ENCODE measurements at regions not wholly inside any gene's neighbourhood (a gene's known extent, or its start where the extent isn't known, plus 50 kb on each side); places are given as distances from the start of the nearest gene placed in this dataset.

GRCh38 chr5:6822556-6823343 lies 109.5 kb downstream of the TENT4A start:
- Histone ChIP-seq H3K4me1 (ENCODE audit: control insufficient read depth, low read depth, low read length) (peaks cover 3% of the 10 kb centered on the region), H3K9ac (ENCODE audit: low read length) (no peak overlapping the region), H3K4me3 (ENCODE audit: low read length) (no peak overlapping the region), H3K27me3 (ENCODE audit: control insufficient read depth, insufficient read depth, low read length) (no peaks in the 10 kb centered on the region), H3K27ac (ENCODE audit: low read length) (no peak overlapping the region), H3K9me3 (ENCODE audit: control insufficient read depth, low read depth, low read length) (no peaks in the 10 kb centered on the region), H3K36me3 (ENCODE audit: control insufficient read depth, low read depth, low read length) (no peaks in the 10 kb centered on the region)

- Histone ChIP-seq H3K9me3 (ENCODE audit: control insufficient read depth, low read depth, low read length) (no peaks in the 10 kb centered on the region), H3K4me1 (ENCODE audit: control insufficient read depth, low read depth, low read length) (peaks cover 3% of the 10 kb centered on the region), H3K27ac (ENCODE audit: low read length) (no peak overlapping the region), H3K4me3 (ENCODE audit: low read length) (no peak overlapping the region), H3K27me3 (ENCODE audit: control insufficient read depth, insufficient read depth, low read length) (no peaks in the 10 kb centered on the region), H3K36me3 (ENCODE audit: control insufficient read depth, low read depth, low read length) (no peaks in the 10 kb centered on the region), H3K9ac (ENCODE audit: low read length) (no peak overlapping the region)
Observed at GRCh38 chr5:6823996-6824395, 110.8 kb downstream of the TENT4A start.

GRCh38 chr5:6825678-6826244 lies 112.5 kb downstream of the TENT4A start:
- no peak overlapping the region for H3K27ac ChIP-seq (ENCODE audit: low read length)
- H3K9me3 ChIP-seq (ENCODE audit: control insufficient read depth, low read depth, low read length): no peaks in the 10 kb centered on the region
- H3K4me1 ChIP-seq (ENCODE audit: control insufficient read depth, low read depth, low read length): peaks cover 3% of the 10 kb centered on the region
- H3K9ac ChIP-seq (ENCODE audit: low read length): no peak overlapping the region
- H3K4me3 ChIP-seq (ENCODE audit: low read length): no peak overlapping the region
- H3K36me3 ChIP-seq (ENCODE audit: control insufficient read depth, low read depth, low read length): no peaks in the 10 kb centered on the region
- no peaks in the 10 kb centered on the region for H3K27me3 ChIP-seq (ENCODE audit: control insufficient read depth, insufficient read depth, low read length)

GRCh38 chr5:6826756-6827155 lies 113.5 kb downstream of the TENT4A start:
- Histone ChIP-seq H3K9ac (ENCODE audit: low read length) (no peak overlapping the region), H3K36me3 (ENCODE audit: control insufficient read depth, low read depth, low read length) (no peaks in the 10 kb centered on the region), H3K4me1 (ENCODE audit: control insufficient read depth, low read depth, low read length) (peaks cover 3% of the 10 kb centered on the region), H3K4me3 (ENCODE audit: low read length) (no peak overlapping the region), H3K27me3 (ENCODE audit: control insufficient read depth, insufficient read depth, low read length) (no peaks in the 10 kb centered on the region), H3K27ac (ENCODE audit: low read length) (no peak overlapping the region), H3K9me3 (ENCODE audit: control insufficient read depth, low read depth, low read length) (no peaks in the 10 kb centered on the region)

- H3K4me1 ChIP-seq (ENCODE audit: control insufficient read depth, low read depth, low read length): peaks cover 3% of the 10 kb centered on the region
- no peaks in the 10 kb centered on the region for H3K9me3 ChIP-seq (ENCODE audit: control insufficient read depth, low read depth, low read length)
- H3K9ac ChIP-seq (ENCODE audit: low read length): no peak overlapping the region
- H3K27me3 ChIP-seq (ENCODE audit: control insufficient read depth, insufficient read depth, low read length): no peaks in the 10 kb centered on the region
- H3K36me3 ChIP-seq (ENCODE audit: control insufficient read depth, low read depth, low read length): no peaks in the 10 kb centered on the region
- H3K27ac ChIP-seq (ENCODE audit: low read length): no peak overlapping the region
- no peak overlapping the region for H3K4me3 ChIP-seq (ENCODE audit: low read length)
Observed at GRCh38 chr5:6827526-6828219, 114.4 kb downstream of the TENT4A start.

GRCh38 chr5:6829150-6829784 lies 116.0 kb downstream of the TENT4A start:
- no peak overlapping the region for H3K4me3 ChIP-seq (ENCODE audit: low read length)
- no peaks in the 10 kb centered on the region for H3K9me3 ChIP-seq (ENCODE audit: control insufficient read depth, low read depth, low read length)
- no peak overlapping the region for H3K9ac ChIP-seq (ENCODE audit: low read length)
- no peak overlapping the region for H3K27ac ChIP-seq (ENCODE audit: low read length)
- no peaks in the 10 kb centered on the region for H3K4me1 ChIP-seq (ENCODE audit: control insufficient read depth, low read depth, low read length)
- no peaks in the 10 kb centered on the region for H3K36me3 ChIP-seq (ENCODE audit: control insufficient read depth, low read depth, low read length)
- H3K27me3 ChIP-seq (ENCODE audit: control insufficient read depth, insufficient read depth, low read length): no peaks in the 10 kb centered on the region

GRCh38 chr5:6830643-6831239 lies 117.5 kb downstream of the TENT4A start:
- Histone ChIP-seq H3K4me3 (ENCODE audit: low read length) (no peak overlapping the region), H3K9ac (ENCODE audit: low read length) (no peak overlapping the region), H3K4me1 (ENCODE audit: control insufficient read depth, low read depth, low read length) (no peaks in the 10 kb centered on the region)

GRCh38 chr5:6831678-6832671 lies 118.7 kb downstream of the TENT4A start:
- Histone ChIP-seq H3K27ac (ENCODE audit: low read length) (no peak overlapping the region), H3K4me1 (ENCODE audit: control insufficient read depth, low read depth, low read length) (no peaks in the 10 kb centered on the region), H3K9me3 (ENCODE audit: control insufficient read depth, low read depth, low read length) (no peaks in the 10 kb centered on the region), H3K9ac (ENCODE audit: low read length) (no peak overlapping the region), H3K27me3 (ENCODE audit: control insufficient read depth, insufficient read depth, low read length) (no peaks in the 10 kb centered on the region), H3K36me3 (ENCODE audit: control insufficient read depth, low read depth, low read length) (no peaks in the 10 kb centered on the region), H3K4me3 (ENCODE audit: low read length) (no peak overlapping the region)

More at GRCh38 chr5:6830643-6831239, 117.5 kb downstream of the TENT4A start:
- H3K36me3 ChIP-seq (ENCODE audit: control insufficient read depth, low read depth, low read length): no peaks in the 10 kb centered on the region
- no peaks in the 10 kb centered on the region for H3K27me3 ChIP-seq (ENCODE audit: control insufficient read depth, insufficient read depth, low read length)
- no peak overlapping the region for H3K27ac ChIP-seq (ENCODE audit: low read length)
- H3K9me3 ChIP-seq (ENCODE audit: control insufficient read depth, low read depth, low read length): no peaks in the 10 kb centered on the region

- no peaks in the 10 kb centered on the region for H3K9me3 ChIP-seq (ENCODE audit: control insufficient read depth, low read depth, low read length)
- H3K27ac ChIP-seq (ENCODE audit: low read length): no peak overlapping the region
- H3K27me3 ChIP-seq (ENCODE audit: control insufficient read depth, insufficient read depth, low read length): no peaks in the 10 kb centered on the region
- no peaks in the 10 kb centered on the region for H3K36me3 ChIP-seq (ENCODE audit: control insufficient read depth, low read depth, low read length)
- no peaks in the 10 kb centered on the region for H3K4me1 ChIP-seq (ENCODE audit: control insufficient read depth, low read depth, low read length)
- no peak overlapping the region for H3K9ac ChIP-seq (ENCODE audit: low read length)
- H3K4me3 ChIP-seq (ENCODE audit: low read length): no peak overlapping the region
Observed at GRCh38 chr5:6832994-6833393, 119.8 kb downstream of the TENT4A start.

- Histone ChIP-seq H3K27ac (ENCODE audit: low read length) (no peak overlapping the region), H3K4me1 (ENCODE audit: control insufficient read depth, low read depth, low read length) (no peaks in the 10 kb centered on the region), H3K27me3 (ENCODE audit: control insufficient read depth, insufficient read depth, low read length) (no peaks in the 10 kb centered on the region), H3K9ac (ENCODE audit: low read length) (no peak overlapping the region), H3K9me3 (ENCODE audit: control insufficient read depth, low read depth, low read length) (no peaks in the 10 kb centered on the region), H3K4me3 (ENCODE audit: low read length) (no peak overlapping the region), H3K36me3 (ENCODE audit: control insufficient read depth, low read depth, low read length) (no peaks in the 10 kb centered on the region)
Observed at GRCh38 chr5:6833406-6833805, 120.2 kb downstream of the TENT4A start.

Measured in iPS-18a (cell line).